OCI-LY1 (cell line): ENCODE measurements at regions not wholly inside any gene's neighbourhood (a gene's known extent, or its start where the extent isn't known, plus 50 kb on each side); places are given as distances from the start of the nearest gene placed in this dataset.

ENCODE experiments used
- CTCF ChIP-seq: fragments of 200-600 bp; sonication (generic), shearing (Covaris generic); IDR thresholded peaks from 2 replicates; pipeline ENCODE4 v1.5.1; 2017; ENCODE audit warnings: mild to moderate bottlenecking, antibody characterized with exemption, low read length, moderate library complexity, mixed read lengths
- EZH2 ChIP-seq: fragments of 200-600 bp; sonication (generic), shearing (Covaris generic); IDR thresholded peaks from 2 replicates; pipeline ENCODE4 v1.8.0; 2017; ENCODE audit warnings: borderline replicate concordance, mixed run types, mild to moderate bottlenecking, antibody characterized with exemption, low read length, moderate library complexity, mixed read lengths

GRCh38 chr11:122395282-122395681 is 260.2 kb upstream of the UBASH3B start:
- no peak for TF ChIP-seq CTCF
- no peak for TF ChIP-seq EZH2
